ENCODE measurements at regions not wholly inside any gene's neighbourhood (a gene's known extent, or its start where the extent isn't known, plus 50 kb on each side); places are given as distances from the start of the nearest gene placed in this dataset.

- TF ChIP-seq ETS1 (CRISPR knock-in tag; IDR thresholded peaks at IDR 0.05) (no peak), MED1 (CRISPR knock-in tag; IDR thresholded peaks at IDR 0.05) (no peak)
These were observed 406.9 kb upstream of the PRKCQ start (continued) for GRCh38 chr10:6986927-6987326.

GRCh38 chr10:6985644-6986043 lies 405.6 kb upstream of the PRKCQ start:
- POLR2A ChIA-PET, result no interaction called here
- no peak overlapping the region for H3K4me3 ChIP-seq (replicated peaks in 1 of 3; ENCODE audit: insufficient read depth in 1 of 3, low read depth in 2 of 3, low read length in 3 of 3)
- no peaks in the 10 kb centered on the region for H3K79me2 ChIP-seq (ENCODE audit: insufficient read depth, low read length)
- in situ Hi-C loops (cut with HindIII; ENCODE audit: extremely low pct_ligation_motif_present, low pct_unique_long_range_greater_than_20kb), result no loop called here
- TF ChIP-seq ZNF407 (CRISPR knock-in tag; IDR thresholded peaks at IDR 0.05; ENCODE audit: not compliant biosample characterization) (no peak), TGIF2 (CRISPR knock-in tag; IDR thresholded peaks at IDR 0.05) (no peak), HDAC6 (IDR thresholded peaks at IDR 0.05; ENCODE audit: low read depth, low read length) (no peak), TRIM24 (CRISPR knock-in tag; IDR thresholded peaks at IDR 0.05) (no peak), MEIS1 (CRISPR knock-in tag; IDR thresholded peaks at IDR 0.05; ENCODE audit: borderline replicate concordance) (no peak), CEBPZ (IDR thresholded peaks at IDR 0.05; ENCODE audit: low read length) (no peak), ZNF597 (CRISPR knock-in tag; IDR thresholded peaks at IDR 0.05) (no peak)
- H3K9ac ChIP-seq (ENCODE audit: insufficient read depth, low read depth, low read length), result no peak overlapping the region
- H3K4me1 ChIP-seq (ENCODE audit: insufficient read depth, low read length), result no peaks in the 10 kb centered on the region
- no peak overlapping the region for H3K4me2 ChIP-seq (ENCODE audit: low read depth, low read length)
- ATAC-seq (no peak), FAIRE-seq (no peak), DNase-seq (ENCODE audit: low spot score) (no peak)
- H2AFZ ChIP-seq (ENCODE audit: low read length), result no peak overlapping the region
- H3K9me3 ChIP-seq (ENCODE audit: low read length), result no peaks in the 10 kb centered on the region
- CTCF ChIA-PET (ENCODE audit: low intra/inter-chr PET ratio, low total read pairs), result no interaction called here
- no peak overlapping the region for H3K27ac ChIP-seq (ENCODE audit: extremely low read length, insufficient read depth, low read length)
- H4K20me1 ChIP-seq (ENCODE audit: insufficient read depth, low read length), result no peaks in the 10 kb centered on the region
- peaks cover 0 to 3% of the 10 kb centered on the region in 2 experiments; a peak in 1 of 5 replicates for H3K27me3 ChIP-seq (ENCODE audit: control insufficient read depth in 1 of 2, insufficient read depth in 2 of 2, low read length in 2 of 2)
- BruUV-seq (replicated peaks), result no TSS peak
- no peaks in the 10 kb centered on the region for H3K36me3 ChIP-seq (replicated peaks in 1 of 2; ENCODE audit: control insufficient read depth in 1 of 2, insufficient read depth in 2 of 2, low read length in 2 of 2)
- intact Hi-C loops (cut with micrococcal nuclease; ENCODE audit: unreplicated experiment), result no loop called here
- WGBS (ENCODE audit: low lambda C conversion rate), result 53% methylated on average over 9 of the region's 9 CpGs
